ENCODE measurements at regions not wholly inside any gene's neighbourhood (a gene's known extent, or its start where the extent isn't known, plus 50 kb on each side); places are given as distances from the start of the nearest gene placed in this dataset.

- TF ChIP-seq, protein P1, sequence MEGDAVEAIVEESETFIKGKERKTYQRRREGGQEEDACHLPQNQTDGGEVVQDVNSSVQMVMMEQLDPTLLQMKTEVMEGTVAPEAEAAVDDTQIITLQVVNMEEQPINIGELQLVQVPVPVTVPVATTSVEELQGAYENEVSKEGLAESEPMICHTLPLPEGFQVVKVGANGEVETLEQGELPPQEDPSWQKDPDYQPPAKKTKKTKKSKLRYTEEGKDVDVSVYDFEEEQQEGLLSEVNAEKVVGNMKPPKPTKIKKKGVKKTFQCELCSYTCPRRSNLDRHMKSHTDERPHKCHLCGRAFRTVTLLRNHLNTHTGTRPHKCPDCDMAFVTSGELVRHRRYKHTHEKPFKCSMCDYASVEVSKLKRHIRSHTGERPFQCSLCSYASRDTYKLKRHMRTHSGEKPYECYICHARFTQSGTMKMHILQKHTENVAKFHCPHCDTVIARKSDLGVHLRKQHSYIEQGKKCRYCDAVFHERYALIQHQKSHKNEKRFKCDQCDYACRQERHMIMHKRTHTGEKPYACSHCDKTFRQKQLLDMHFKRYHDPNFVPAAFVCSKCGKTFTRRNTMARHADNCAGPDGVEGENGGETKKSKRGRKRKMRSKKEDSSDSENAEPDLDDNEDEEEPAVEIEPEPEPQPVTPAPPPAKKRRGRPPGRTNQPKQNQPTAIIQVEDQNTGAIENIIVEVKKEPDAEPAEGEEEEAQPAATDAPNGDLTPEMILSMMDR (conservative IDR thresholded peaks at IDR 0.05 in 1 of 2, IDR thresholded peaks at IDR 0.05 in 1 of 2; ENCODE audit: extremely low read depth in 1 of 2, insufficient read depth in 1 of 2, low read depth in 1 of 2, low read length in 2 of 2), result no peak
- no peak for TF ChIP-seq EZH2 (IDR thresholded peaks at IDR 0.05; ENCODE audit: borderline replicate concordance, low read length)
These were observed 1500.0 kb downstream of the TECRL start for GRCh38 chr4:62909238-62909637.
